ENCODE measurements at regions not wholly inside any gene's neighbourhood (a gene's known extent, or its start where the extent isn't known, plus 50 kb on each side); places are given as distances from the start of the nearest gene placed in this dataset.

- TF ChIP-seq GATA1 (IDR thresholded peaks at IDR 0.05; ENCODE audit: low read depth, low read length) = no peak
- TF ChIP-seq POLR2A (IDR thresholded peaks at IDR 0.05; ENCODE audit: low read length) = no peak
These were observed 129.9 kb upstream of the GRIN2B start for GRCh38 chr12:14111230-14111865.

GRCh38 chr12:14113031-14113430 is 131.6 kb upstream of the GRIN2B start:
- no peak for TF ChIP-seq GATA1 (IDR thresholded peaks at IDR 0.05; ENCODE audit: low read depth, low read length)
- TF ChIP-seq POLR2A (IDR thresholded peaks at IDR 0.05; ENCODE audit: low read length) = no peak
- DNase-seq = no peak

More at GRCh38 chr12:14111230-14111865, 129.9 kb upstream of the GRIN2B start:
- peak in 1 of 2 experiments; percentile 1 for DNase-seq

- TF ChIP-seq GATA1 (IDR thresholded peaks at IDR 0.05; ENCODE audit: low read depth, low read length) (no peak), POLR2A (IDR thresholded peaks at IDR 0.05; ENCODE audit: low read length) (no peak)
- no peak for DNase-seq
These were observed 145.3 kb upstream of the GRIN2B start for GRCh38 chr12:14126692-14127091.

- DNase-seq = no peak
- no peak for TF ChIP-seq GATA1 (IDR thresholded peaks at IDR 0.05; ENCODE audit: low read depth, low read length)
- TF ChIP-seq POLR2A (IDR thresholded peaks at IDR 0.05; ENCODE audit: low read length) = no peak
These were observed 148.3 kb upstream of the GRIN2B start for GRCh38 chr12:14129611-14130195.

- TF ChIP-seq GATA1 (IDR thresholded peaks at IDR 0.05; ENCODE audit: low read depth, low read length) (no peak), POLR2A (IDR thresholded peaks at IDR 0.05; ENCODE audit: low read length) (no peak)
- DNase-seq = no peak
These were observed 154.6 kb upstream of the GRIN2B start for GRCh38 chr12:14135996-14136395.

GRCh38 chr12:14138495-14138894 is 157.1 kb upstream of the GRIN2B start:
- no peak for TF ChIP-seq POLR2A (IDR thresholded peaks at IDR 0.05; ENCODE audit: low read length)
- TF ChIP-seq GATA1 (IDR thresholded peaks at IDR 0.05; ENCODE audit: low read depth, low read length) = no peak
- DNase-seq = no peak

- TF ChIP-seq GATA1 (IDR thresholded peaks at IDR 0.05; ENCODE audit: low read depth, low read length) = no peak
- no peak for TF ChIP-seq POLR2A (IDR thresholded peaks at IDR 0.05; ENCODE audit: low read length)
- DNase-seq = no peak
These were observed 167.3 kb upstream of the GRIN2B start for GRCh38 chr12:14148489-14149270.

- no peak for DNase-seq
- TF ChIP-seq GATA1 (IDR thresholded peaks at IDR 0.05; ENCODE audit: low read depth, low read length) (no peak), POLR2A (IDR thresholded peaks at IDR 0.05; ENCODE audit: low read length) (no peak)
These were observed 172.4 kb upstream of the GRIN2B start for GRCh38 chr12:14153803-14154202.

- DNase-seq = no peak
- TF ChIP-seq POLR2A (IDR thresholded peaks at IDR 0.05; ENCODE audit: low read length) (no peak), GATA1 (IDR thresholded peaks at IDR 0.05; ENCODE audit: low read depth, low read length) (no peak)
These were observed 175.2 kb upstream of the GRIN2B start for GRCh38 chr12:14156606-14157005.

GRCh38 chr12:14157088-14157747 is 175.8 kb upstream of the GRIN2B start:
- TF ChIP-seq POLR2A (IDR thresholded peaks at IDR 0.05; ENCODE audit: low read length) = no peak
- no peak for TF ChIP-seq GATA1 (IDR thresholded peaks at IDR 0.05; ENCODE audit: low read depth, low read length)
- no peak for DNase-seq

- TF ChIP-seq POLR2A (IDR thresholded peaks at IDR 0.05; ENCODE audit: low read length) (no peak), GATA1 (IDR thresholded peaks at IDR 0.05; ENCODE audit: low read depth, low read length) (no peak)
- DNase-seq = no peak
These were observed 182.9 kb upstream of the GRIN2B start for GRCh38 chr12:14164266-14164665.

GRCh38 chr12:14167005-14167628 is 185.7 kb upstream of the GRIN2B start:
- TF ChIP-seq POLR2A (IDR thresholded peaks at IDR 0.05; ENCODE audit: low read length) = no peak
- TF ChIP-seq GATA1 (IDR thresholded peaks at IDR 0.05; ENCODE audit: low read depth, low read length) = no peak
- DNase-seq = peak; percentile 12 to 56

GRCh38 chr12:14169281-14169680 is 187.9 kb upstream of the GRIN2B start:
- TF ChIP-seq GATA1 (IDR thresholded peaks at IDR 0.05; ENCODE audit: low read depth, low read length) (no peak), POLR2A (IDR thresholded peaks at IDR 0.05; ENCODE audit: low read length) (no peak)
- DNase-seq = no peak

GRCh38 chr12:14171106-14171505 is 189.7 kb upstream of the GRIN2B start:
- DNase-seq = no peak
- TF ChIP-seq POLR2A (IDR thresholded peaks at IDR 0.05; ENCODE audit: low read length) = no peak
- TF ChIP-seq GATA1 (IDR thresholded peaks at IDR 0.05; ENCODE audit: low read depth, low read length) = no peak
